Prostate gland (tissue), 2 donors: ENCODE measurements at regions not wholly inside any gene's neighbourhood (a gene's known extent, or its start where the extent isn't known, plus 50 kb on each side); places are given as distances from the start of the nearest gene placed in this dataset.

Source experiments
- DNase-seq: peaks from one replicate; pipeline ENCODE4 v3.0.0-alpha.2; 2019; ENCODE audit warnings: low spot score
- H3K27ac ChIP-seq, 2 donors: fragments of 200-600 bp; sonication (generic); 2 replicates each; pipeline ENCODE4 v1.5.1; 2017 to 2019
- H3K27me3 ChIP-seq: fragments of 200-600 bp; sonication (generic); replicated peaks from 2 replicates; pipeline ENCODE4 v1.5.1; 2019; ENCODE audit not compliant: insufficient read depth
- H3K36me3 ChIP-seq, 2 donors: fragments of 200-600 bp; sonication (generic); 1 replicate in 1 of 2; 2 replicates in 1 of 2; pipeline versions ENCODE4 v1.5.1 to v1.8.1; 2017 to 2019
- H3K4me1 ChIP-seq: fragments of 200-600 bp; sonication (generic); replicated peaks from 2 replicates; pipeline ENCODE4 v1.5.1; 2019
- H3K4me3 ChIP-seq, 2 donors: fragments of 200-600 bp; sonication (generic); 2 replicates each; pipeline ENCODE4 v1.5.1; 2017 to 2019
- H3K9me3 ChIP-seq: fragments of 200-600 bp; sonication (generic); 2 replicates; pipeline ENCODE4 v1.5.1; 2017
- CTCF ChIP-seq, 4 experiments: fragments of 200-600 bp in 2 of 4; fragments of 450-650 bp in 2 of 4; sonication (generic) in 2 of 4; IDR thresholded peaks; 1 replicate in 3 of 4; 2 replicates in 1 of 4; pipeline ENCODE4 v1.5.1; 2016 to 2019; ENCODE audit warnings: antibody characterized with exemption in 4 of 4, mild to moderate bottlenecking in 2 of 4, moderate library complexity in 2 of 4
- POLR2A ChIP-seq: fragments of 450-650 bp; IDR thresholded peaks from one replicate; pipeline ENCODE4 v1.6.1; 2016; ENCODE audit warnings: antibody characterized with exemption, mild to moderate bottlenecking
- POLR2AphosphoS5 ChIP-seq: sonication (generic); formaldehyde crosslinking; IDR thresholded peaks from one replicate; pipeline ENCODE4 v1.6.1; 2017; ENCODE audit warnings: antibody characterized with exemption
- WGBS: methylation state at CpG from one replicate; pipeline ENCODE4 v1.1.5; 2018; 5-methylcytosine and 5-hydroxymethylcytosine counted together
- intact Hi-C: fragments of 100-400 bp; cut with DNase I; formaldehyde crosslinking; loops from one replicate; pipeline ENCODE4 v1.14.2; 2022
- small RNA-seq, 2 donors: library from RNA; depleted of rRNA; stranded (forward); fragments of <200 nt; gene quantifications; one replicate each; pipeline ENCODE3, GENCODE V24; 2016

DNA sequence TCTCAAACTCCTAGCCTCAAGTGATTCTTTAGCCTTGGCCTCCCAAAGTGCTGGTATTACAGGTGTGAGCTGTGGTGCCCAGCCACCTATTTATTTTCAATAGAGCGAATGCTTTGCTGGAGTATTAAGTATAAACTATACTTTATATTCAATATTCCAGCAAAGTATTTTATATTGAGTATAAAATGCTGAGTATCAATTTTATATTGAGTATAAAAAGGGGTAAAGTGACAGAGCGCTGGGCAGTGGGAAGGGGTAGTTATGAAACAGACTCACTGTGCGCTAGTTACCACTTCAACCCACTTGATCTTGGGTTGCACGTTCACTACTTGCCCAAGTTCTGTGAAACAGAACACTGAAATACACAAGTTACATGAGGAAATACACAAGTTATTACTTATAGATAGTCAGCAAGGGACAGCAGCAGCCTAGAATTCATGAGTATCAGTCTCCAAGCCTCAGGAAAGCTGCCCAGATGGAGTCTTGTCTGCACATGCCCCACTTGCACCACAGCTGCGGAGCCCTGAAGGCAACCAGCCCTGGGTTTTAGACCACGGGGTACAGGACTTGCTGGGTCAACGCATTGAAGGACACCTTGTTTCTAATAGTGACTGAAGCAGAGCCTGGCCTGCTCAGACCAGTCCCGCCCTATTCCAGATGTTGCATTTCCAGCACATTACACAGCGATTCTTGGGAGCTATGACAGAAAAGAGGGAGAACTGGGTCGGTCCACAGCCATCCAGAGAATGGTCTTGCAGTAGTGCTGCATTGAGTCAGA lies 51.6 kb upstream of the SYT13 start:
- H3K27me3 ChIP-seq = no peaks in the 10 kb centered on the region
- TF ChIP-seq POLR2A = no peak
- TF ChIP-seq CTCF (IDR thresholded peaks at IDR 0.05) = no peak
- TF ChIP-seq POLR2AphosphoS5 = no peak
- H3K4me1 ChIP-seq = peaks cover 2% of the 10 kb centered on the region
- no peaks in the 10 kb centered on the region for H3K36me3 ChIP-seq
- H3K27ac ChIP-seq = no peak overlapping the region
- no peak overlapping the region for H3K4me3 ChIP-seq
- intact Hi-C loops = loop anchor here (10.0 kb wide), 1 partner anchor 403 kb away; no protein-coding TSS in a partner anchor
- WGBS = 80% methylated on average over 9 of the region's 10 CpGs
- no peak for DNase-seq
- no peaks in the 10 kb centered on the region for H3K9me3 ChIP-seq

GRCh38 chr11:45336136-45336535 lies 50.0 kb upstream of the SYT13 start:
- 81% methylated on average over 4 of the region's 4 CpGs for WGBS
- no peak for DNase-seq
- no peaks in the 10 kb centered on the region for H3K27me3 ChIP-seq
- peaks cover 2% of the 10 kb centered on the region for H3K4me1 ChIP-seq
- no peaks in the 10 kb centered on the region for H3K9me3 ChIP-seq
- no peak overlapping the region for H3K27ac ChIP-seq
- H3K36me3 ChIP-seq = no peaks in the 10 kb centered on the region
- TF ChIP-seq POLR2AphosphoS5 (no peak), POLR2A (no peak)
- intact Hi-C loops = loop anchor here (10.0 kb wide), 1 partner anchor 401 kb away; no protein-coding TSS in a partner anchor
- H3K4me3 ChIP-seq = no peak overlapping the region

Small RNA genes lying in the stretch of these regions (small RNA-seq; reads per million reads assigned to genes)
- gene AC103855.4 = 0 reads per million in 2 donors
